ENCODE measurements at regions not wholly inside any gene's neighbourhood (a gene's known extent, or its start where the extent isn't known, plus 50 kb on each side); places are given as distances from the start of the nearest gene placed in this dataset.

- DNase-seq (ENCODE audit: low read depth): no peak
Measured at GRCh38 chr18:5091741-5092140, 105.3 kb downstream of the AKAIN1 start.

GRCh38 chr18:5075297-5075696 is 121.8 kb downstream of the AKAIN1 start:
- DNase-seq (ENCODE audit: low read depth): no peak

GRCh38 chr18:5073026-5073944 is 123.8 kb downstream of the AKAIN1 start:
- DNase-seq (ENCODE audit: low read depth): peak; percentile 10

- DNase-seq (ENCODE audit: low read depth): no peak
Measured at GRCh38 chr18:5068851-5069250, 128.2 kb downstream of the AKAIN1 start.

GRCh38 chr18:5066380-5066977 is 130.6 kb downstream of the AKAIN1 start:
- DNase-seq (ENCODE audit: low read depth): no peak

- no peak for DNase-seq (ENCODE audit: low read depth)
Measured at GRCh38 chr18:5065615-5066014, 131.4 kb downstream of the AKAIN1 start.

- DNase-seq (ENCODE audit: low read depth): no peak
Measured at GRCh38 chr18:5064841-5065370, 132.2 kb downstream of the AKAIN1 start.

GRCh38 chr18:5061785-5062184 is 135.3 kb downstream of the AKAIN1 start:
- no peak for DNase-seq (ENCODE audit: low read depth)

GRCh38 chr18:5060543-5060942 is 136.5 kb downstream of the AKAIN1 start:
- DNase-seq (ENCODE audit: low read depth): no peak

GRCh38 chr18:5059696-5060032 is 137.4 kb downstream of the AKAIN1 start:
- no peak for DNase-seq (ENCODE audit: low read depth)

GRCh38 chr18:5058768-5059695 is 138.0 kb downstream of the AKAIN1 start:
- DNase-seq (ENCODE audit: low read depth): no peak

- no peak for DNase-seq (ENCODE audit: low read depth)
Measured at GRCh38 chr18:5057386-5058348, 139.4 kb downstream of the AKAIN1 start.

- DNase-seq (ENCODE audit: low read depth): no peak
Measured at GRCh38 chr18:5052491-5052890, 144.6 kb downstream of the AKAIN1 start.

- DNase-seq (ENCODE audit: low read depth): no peak
Measured at GRCh38 chr18:5051207-5051606, 145.8 kb downstream of the AKAIN1 start.

GRCh38 chr18:5049124-5049523 is 147.9 kb downstream of the AKAIN1 start:
- DNase-seq (ENCODE audit: low read depth): no peak

- DNase-seq (ENCODE audit: low read depth): no peak
Measured at GRCh38 chr18:5040476-5040875, 156.6 kb downstream of the AKAIN1 start.

GRCh38 chr18:5036523-5036922 is 160.5 kb downstream of the AKAIN1 start:
- no peak for DNase-seq (ENCODE audit: low read depth)

- no peak for DNase-seq (ENCODE audit: low read depth)
Measured at GRCh38 chr18:5031216-5031615, 165.8 kb downstream of the AKAIN1 start.

- DNase-seq (ENCODE audit: low read depth): no peak
Measured at GRCh38 chr18:5030636-5031035, 166.4 kb downstream of the AKAIN1 start.

GRCh38 chr18:5029592-5029991 is 167.5 kb downstream of the AKAIN1 start:
- no peak for DNase-seq (ENCODE audit: low read depth)

- DNase-seq (ENCODE audit: low read depth): no peak
Measured at GRCh38 chr18:5024741-5025140, 172.3 kb downstream of the AKAIN1 start.
